KMS-11 (cell line): ENCODE measurements at regions not wholly inside any gene's neighbourhood (a gene's known extent, or its start where the extent isn't known, plus 50 kb on each side); places are given as distances from the start of the nearest gene placed in this dataset.
"Not testable (repeated sequence)": the region's sequence is repeated elsewhere in the genome, so short reads cannot be mapped to it uniquely, and the experiment has no call there.

Source experiments
- H2AFZ ChIP-seq: fragments of 200-600 bp; sonication (generic); 2 replicates; pipeline ENCODE4 v1.6.1; 2016; ENCODE audit warnings: antibody characterized with exemption, mixed run types, low read depth
- H3K27ac ChIP-seq: fragments of 200-600 bp; sonication (generic); 2 replicates; pipeline ENCODE4 v1.6.1; 2016; ENCODE audit warnings: mild to moderate bottlenecking, mixed run types
- H3K27me3 ChIP-seq: fragments of 200-600 bp; sonication (generic); 2 replicates; pipeline ENCODE4 v1.6.1; 2017; ENCODE audit warnings: mild to moderate bottlenecking, low read depth, mixed run types, moderate library complexity; ENCODE audit not compliant: insufficient read depth
- H3K36me3 ChIP-seq: fragments of 200-600 bp; sonication (generic); 2 replicates; pipeline ENCODE4 v1.6.1; 2017; ENCODE audit warnings: mild to moderate bottlenecking, mixed run types; ENCODE audit not compliant: insufficient read depth
- H3K4me1 ChIP-seq: fragments of 200-600 bp; sonication (generic); 2 replicates; pipeline ENCODE4 v1.6.1; 2016; ENCODE audit warnings: mild to moderate bottlenecking, low read depth, mixed run types; ENCODE audit not compliant: poor library complexity, severe bottlenecking
- H3K4me2 ChIP-seq: fragments of 200-600 bp; sonication (generic); 2 replicates; pipeline ENCODE4 v1.7.0; 2016; ENCODE audit warnings: mild to moderate bottlenecking, mixed run types
- H3K4me3 ChIP-seq: fragments of 200-600 bp; sonication (generic); IDR thresholded peaks from 2 replicates; pipeline ENCODE4 v1.6.1; 2017; ENCODE audit warnings: low read depth, low read length, mixed read lengths; ENCODE audit not compliant: insufficient read depth
- H3K79me2 ChIP-seq: fragments of 200-600 bp; sonication (generic); 2 replicates; pipeline ENCODE4 v1.6.1; 2016; ENCODE audit warnings: low read depth, mixed run types; ENCODE audit not compliant: insufficient read depth
- H3K9ac ChIP-seq: fragments of 200-600 bp; sonication (generic); 2 replicates; pipeline ENCODE4 v1.6.1; 2016; ENCODE audit warnings: mild to moderate bottlenecking, mixed run types
- H4K20me1 ChIP-seq: fragments of 200-600 bp; sonication (generic); 2 replicates; pipeline ENCODE4 v1.6.1; 2016; ENCODE audit warnings: mild to moderate bottlenecking, mixed run types; ENCODE audit not compliant: insufficient read depth
- TF ChIP-seq, protein P1 (sequence below): fragments of 200-600 bp; sonication (generic); conservative IDR thresholded peaks from 2 replicates; pipeline ENCODE4 v1.6.1; 2017; ENCODE audit warnings: low read depth, mild to moderate bottlenecking, antibody characterized with exemption, low read length, moderate library complexity, mixed read lengths

- TF ChIP-seq, protein P1, sequence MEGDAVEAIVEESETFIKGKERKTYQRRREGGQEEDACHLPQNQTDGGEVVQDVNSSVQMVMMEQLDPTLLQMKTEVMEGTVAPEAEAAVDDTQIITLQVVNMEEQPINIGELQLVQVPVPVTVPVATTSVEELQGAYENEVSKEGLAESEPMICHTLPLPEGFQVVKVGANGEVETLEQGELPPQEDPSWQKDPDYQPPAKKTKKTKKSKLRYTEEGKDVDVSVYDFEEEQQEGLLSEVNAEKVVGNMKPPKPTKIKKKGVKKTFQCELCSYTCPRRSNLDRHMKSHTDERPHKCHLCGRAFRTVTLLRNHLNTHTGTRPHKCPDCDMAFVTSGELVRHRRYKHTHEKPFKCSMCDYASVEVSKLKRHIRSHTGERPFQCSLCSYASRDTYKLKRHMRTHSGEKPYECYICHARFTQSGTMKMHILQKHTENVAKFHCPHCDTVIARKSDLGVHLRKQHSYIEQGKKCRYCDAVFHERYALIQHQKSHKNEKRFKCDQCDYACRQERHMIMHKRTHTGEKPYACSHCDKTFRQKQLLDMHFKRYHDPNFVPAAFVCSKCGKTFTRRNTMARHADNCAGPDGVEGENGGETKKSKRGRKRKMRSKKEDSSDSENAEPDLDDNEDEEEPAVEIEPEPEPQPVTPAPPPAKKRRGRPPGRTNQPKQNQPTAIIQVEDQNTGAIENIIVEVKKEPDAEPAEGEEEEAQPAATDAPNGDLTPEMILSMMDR = no peak
- Histone ChIP-seq H3K4me2 (no peak overlapping the region), H3K9ac (no peak overlapping the region), H3K4me1 (no peaks in the 10 kb centered on the region), H3K79me2 (no peaks in the 10 kb centered on the region), H4K20me1 (no peaks in the 10 kb centered on the region), H3K27me3 (no peaks in the 10 kb centered on the region), H2AFZ (no peak overlapping the region), H3K27ac (no peak overlapping the region), H3K36me3 (no peaks in the 10 kb centered on the region), H3K4me3 (no peak overlapping the region)
These were observed 112.2 kb upstream of the FAN1 start for GRCh38 chr15:30791239-30792175.

DNA sequence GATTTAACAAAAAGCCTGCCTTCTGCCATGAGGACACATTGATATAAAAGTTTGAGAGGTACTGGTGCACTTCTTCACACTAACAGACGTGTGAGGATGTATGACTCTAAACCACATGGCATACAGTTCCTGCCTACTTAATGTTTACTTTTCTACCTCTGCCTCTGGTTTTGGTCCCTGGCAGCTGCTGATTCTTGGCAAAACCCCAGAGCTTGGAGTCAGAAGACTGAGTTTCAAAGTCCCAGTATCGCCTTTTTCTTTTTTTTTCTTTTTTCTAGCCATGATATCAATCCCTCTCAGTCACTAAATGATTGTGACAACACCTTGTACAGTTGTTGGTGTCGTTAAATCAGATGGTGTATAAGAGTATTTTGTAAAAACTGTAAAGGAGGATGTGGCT, 110.9 kb upstream of the FAN1 start:
- H3K27me3 ChIP-seq, H3K36me3 ChIP-seq, H3K79me2 ChIP-seq, H2AFZ ChIP-seq, H3K4me3 ChIP-seq, H3K4me2 ChIP-seq, H3K27ac ChIP-seq, H4K20me1 ChIP-seq, H3K9ac ChIP-seq, H3K4me1 ChIP-seq: not testable (repeated sequence)

DNA sequence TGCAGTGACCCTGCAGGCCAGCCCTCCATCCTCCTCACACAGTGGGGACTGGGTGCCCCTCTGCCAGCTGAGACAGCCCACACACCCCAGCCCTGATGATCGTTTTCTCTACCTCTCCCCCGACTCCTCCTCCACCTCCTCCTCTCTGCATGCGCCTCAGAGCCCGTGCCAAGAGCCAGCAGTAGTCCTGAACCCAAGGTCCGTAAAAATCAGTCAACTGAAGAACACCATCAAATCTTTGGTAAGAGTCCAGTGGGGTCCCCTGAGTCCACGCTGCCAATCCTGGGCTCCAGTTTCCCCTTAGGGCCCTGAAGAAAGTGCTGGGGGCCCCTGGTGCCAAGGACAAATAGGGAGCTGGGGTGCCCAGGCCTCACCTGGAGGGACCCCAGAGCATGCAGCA, 109.3 kb upstream of the FAN1 start:
- H3K27ac ChIP-seq = no peak overlapping the region
- no peaks in the 10 kb centered on the region for H3K36me3 ChIP-seq

DNA sequence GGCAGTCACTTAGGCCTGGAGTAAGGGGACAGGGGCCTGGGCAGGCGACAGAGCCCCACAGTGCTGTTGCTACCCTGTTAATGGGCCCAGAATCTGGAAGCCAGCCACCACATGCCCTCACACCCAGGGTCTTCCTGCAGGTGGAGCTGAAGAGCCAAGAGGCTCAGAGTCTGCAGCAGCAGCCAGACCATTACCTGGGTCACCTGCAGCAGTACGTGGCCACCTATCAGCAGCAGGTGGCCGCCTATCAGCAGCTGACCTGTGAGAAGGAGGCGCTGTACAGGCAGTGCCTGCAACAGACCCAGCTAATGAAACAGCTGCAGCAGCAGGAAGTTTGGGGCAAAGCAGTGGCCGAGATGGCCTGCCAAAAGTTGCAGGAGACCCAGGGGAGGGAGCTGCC, 104.2 kb upstream of the FAN1 start:
- H2AFZ ChIP-seq, H3K4me3 ChIP-seq, H3K27me3 ChIP-seq, H3K9ac ChIP-seq, H3K4me2 ChIP-seq, H3K36me3 ChIP-seq, H3K27ac ChIP-seq, H4K20me1 ChIP-seq, H3K79me2 ChIP-seq, H3K4me1 ChIP-seq: not testable (repeated sequence)

More for the DNA sequence above, 109.3 kb upstream of the FAN1 start:
- no peaks in the 10 kb centered on the region for H3K79me2 ChIP-seq
- no peaks in the 10 kb centered on the region for H3K4me1 ChIP-seq
- no peak overlapping the region for H3K4me2 ChIP-seq
- no peak overlapping the region for H3K4me3 ChIP-seq
- TF ChIP-seq, protein P1 = no peak
- no peak overlapping the region for H3K9ac ChIP-seq
- H2AFZ ChIP-seq = no peak overlapping the region
- no peaks in the 10 kb centered on the region for H4K20me1 ChIP-seq
- no peaks in the 10 kb centered on the region for H3K27me3 ChIP-seq

GRCh38 chr15:30801140-30801895, 102.4 kb upstream of the FAN1 start:
- H4K20me1 ChIP-seq, H3K36me3 ChIP-seq, H3K27me3 ChIP-seq, H3K9ac ChIP-seq, H3K4me1 ChIP-seq, H3K4me2 ChIP-seq, H3K27ac ChIP-seq, H3K79me2 ChIP-seq, H3K4me3 ChIP-seq, H2AFZ ChIP-seq: not testable (repeated sequence)

GRCh38 chr15:30802001-30802400, 101.7 kb upstream of the FAN1 start:
- H3K36me3 ChIP-seq, H2AFZ ChIP-seq, H4K20me1 ChIP-seq, H3K27ac ChIP-seq, H3K9ac ChIP-seq, H3K79me2 ChIP-seq, H3K27me3 ChIP-seq, H3K4me2 ChIP-seq, H3K4me1 ChIP-seq, H3K4me3 ChIP-seq: not testable (repeated sequence)

- H3K4me2 ChIP-seq, H3K27ac ChIP-seq, H3K4me3 ChIP-seq, H3K4me1 ChIP-seq, H4K20me1 ChIP-seq, H3K79me2 ChIP-seq, H2AFZ ChIP-seq, H3K27me3 ChIP-seq, H3K9ac ChIP-seq, H3K36me3 ChIP-seq: not testable (repeated sequence)
These were observed 100.0 kb upstream of the FAN1 start for GRCh38 chr15:30803703-30804102.
